ENCODE measurements at regions not wholly inside any gene's neighbourhood (a gene's known extent, or its start where the extent isn't known, plus 50 kb on each side); places are given as distances from the start of the nearest gene placed in this dataset.

- no peak overlapping the region for H2AFZ ChIP-seq (ENCODE audit: control insufficient read depth, low read length)
- DNase-seq (ENCODE audit: low read depth, low spot score) (no peak), FAIRE-seq (no peak)
- H3K79me2 ChIP-seq (ENCODE audit: control insufficient read depth, insufficient read depth, low read length), result no peaks in the 10 kb centered on the region
- H3K4me3 ChIP-seq (ENCODE audit: control insufficient read depth in 2 of 3, extremely low read depth in 1 of 3, insufficient read depth in 2 of 3, low read depth in 1 of 3, low read length in 3 of 3), result no peak overlapping the region
- H3K9me3 ChIP-seq (ENCODE audit: control insufficient read depth, low read depth, low read length), result no peaks in the 10 kb centered on the region
- no peaks in the 10 kb centered on the region for H3K36me3 ChIP-seq (ENCODE audit: control insufficient read depth in 2 of 2, extremely low read depth in 1 of 2, insufficient read depth in 2 of 2, low read length in 2 of 2)
- TF ChIP-seq CTCF (optimal IDR thresholded peaks at IDR 0.05 in 1 of 3, IDR thresholded peaks at IDR 0.05 in 1 of 3, conservative IDR thresholded peaks at IDR 0.05 in 1 of 3; ENCODE audit: extremely low read depth in 1 of 3, insufficient read depth in 2 of 3, low read length in 3 of 3), result no peak
- no peak for TF ChIP-seq EZH2 (IDR thresholded peaks at IDR 0.05; ENCODE audit: low read length)
- no peaks in the 10 kb centered on the region for H3K9me1 ChIP-seq (ENCODE audit: control insufficient read depth, extremely low read depth, insufficient read depth, low read length)
- no peak overlapping the region for H3K4me2 ChIP-seq (ENCODE audit: control insufficient read depth, extremely low read depth, insufficient read depth, low read depth, low read length)
- no peaks in the 10 kb centered on the region for H3K4me1 ChIP-seq (ENCODE audit: control insufficient read depth, extremely low read depth, insufficient read depth, low read length)
- no peaks in the 10 kb centered on the region for H4K20me1 ChIP-seq (ENCODE audit: control insufficient read depth, extremely low read depth, insufficient read depth, low read length)
- no peaks in the 10 kb centered on the region for H3K27me3 ChIP-seq (ENCODE audit: control insufficient read depth, extremely low read depth, insufficient read depth, low read length)
- H3K9ac ChIP-seq (ENCODE audit: control insufficient read depth, extremely low read depth, insufficient read depth, low read length), result no peak overlapping the region
- no peak overlapping the region for H3K27ac ChIP-seq (ENCODE audit: control insufficient read depth, insufficient read depth, low read length)
- dilution Hi-C loops (cut with MboI; ENCODE audit: extremely low pct_ligation_motif_present, low sequenced_read_pairs), result no loop called here
Observed at GRCh38 chr3:157961665-157962064, 144.6 kb downstream of the SHOX2 start.

GRCh38 chr3:157958457-157958856, 147.8 kb downstream of the SHOX2 start:
- Histone ChIP-seq H3K4me3 (ENCODE audit: control insufficient read depth in 2 of 3, extremely low read depth in 1 of 3, insufficient read depth in 2 of 3, low read depth in 1 of 3, low read length in 3 of 3) (no peak overlapping the region), H3K9me3 (ENCODE audit: control insufficient read depth, low read depth, low read length) (no peaks in the 10 kb centered on the region), H3K27ac (ENCODE audit: control insufficient read depth, insufficient read depth, low read length) (no peak overlapping the region), H3K79me2 (ENCODE audit: control insufficient read depth, insufficient read depth, low read length) (no peaks in the 10 kb centered on the region), H3K27me3 (ENCODE audit: control insufficient read depth, extremely low read depth, insufficient read depth, low read length) (no peaks in the 10 kb centered on the region), H3K4me1 (ENCODE audit: control insufficient read depth, extremely low read depth, insufficient read depth, low read length) (no peaks in the 10 kb centered on the region), H3K4me2 (ENCODE audit: control insufficient read depth, extremely low read depth, insufficient read depth, low read depth, low read length) (no peak overlapping the region), H2AFZ (ENCODE audit: control insufficient read depth, low read length) (no peak overlapping the region), H3K36me3 (ENCODE audit: control insufficient read depth in 2 of 2, extremely low read depth in 1 of 2, insufficient read depth in 2 of 2, low read length in 2 of 2) (no peaks in the 10 kb centered on the region), H4K20me1 (ENCODE audit: control insufficient read depth, extremely low read depth, insufficient read depth, low read length) (no peaks in the 10 kb centered on the region), H3K9me1 (ENCODE audit: control insufficient read depth, extremely low read depth, insufficient read depth, low read length) (no peaks in the 10 kb centered on the region), H3K9ac (ENCODE audit: control insufficient read depth, extremely low read depth, insufficient read depth, low read length) (no peak overlapping the region)
- dilution Hi-C loops (cut with MboI; ENCODE audit: extremely low pct_ligation_motif_present, low sequenced_read_pairs), result no loop called here
- TF ChIP-seq CTCF (optimal IDR thresholded peaks at IDR 0.05 in 1 of 3, IDR thresholded peaks at IDR 0.05 in 1 of 3, conservative IDR thresholded peaks at IDR 0.05 in 1 of 3; ENCODE audit: extremely low read depth in 1 of 3, insufficient read depth in 2 of 3, low read length in 3 of 3) (no peak), EZH2 (IDR thresholded peaks at IDR 0.05; ENCODE audit: low read length) (no peak)
- DNase-seq (ENCODE audit: low read depth, low spot score) (no peak), FAIRE-seq (no peak)
